ENCODE measurements at regions not wholly inside any gene's neighbourhood (a gene's known extent, or its start where the extent isn't known, plus 50 kb on each side); places are given as distances from the start of the nearest gene placed in this dataset.

GRCh38 chr1:84749427-84749826, 59.2 kb upstream of the SSX2IP start:
- no peaks in the 10 kb centered on the region for H3K36me3 Mint-ChIP-seq (ENCODE audit: insufficient read depth in 1 of 3, low read depth in 3 of 3)
- TF ChIP-seq CTCF (conservative IDR thresholded peaks at IDR 0.05), result no peak
- H3K23ac ChIP-seq (ENCODE audit: insufficient read length, low read depth, low read length), result no peak overlapping the region
- no CpG with 5 or more reads among the region's 2 CpGs for WGBS (ENCODE audit: extremely low coverage, insufficient read length, low lambda C conversion rate)
- H3K18ac ChIP-seq (ENCODE audit: insufficient read length, low read depth, low read length), result no peak overlapping the region
- H2BK5ac ChIP-seq (ENCODE audit: insufficient read length, low read length), result no peak overlapping the region
- H3K27ac Mint-ChIP-seq, result no peak overlapping the region
- no peak overlapping the region for H3K9ac ChIP-seq (ENCODE audit: extremely low read depth, insufficient read length, low read length)
- H3K23me2 ChIP-seq (ENCODE audit: insufficient read length, low read depth, low read length, poor library complexity, severe bottlenecking), result no peaks in the 10 kb centered on the region
- no peak overlapping the region for H2BK15ac ChIP-seq (ENCODE audit: low read depth, low read length)
- no peak overlapping the region for H2BK12ac ChIP-seq (ENCODE audit: insufficient read length, low read depth, low read length)
- no peak overlapping the region for H2AK5ac ChIP-seq (ENCODE audit: insufficient read length, low read length)
- H4K20me1 ChIP-seq (ENCODE audit: control insufficient read depth, insufficient read depth, insufficient read length), result no peaks in the 10 kb centered on the region
- no peak overlapping the region for H4K8ac ChIP-seq (replicated peaks; ENCODE audit: insufficient read length, low read depth, low read length)
- H3K56ac ChIP-seq (ENCODE audit: insufficient read length, low read depth, low read length), result no peak overlapping the region
- no peak overlapping the region for H3K4me2 ChIP-seq (ENCODE audit: insufficient read depth, insufficient read length, low read length)
- H2AFZ ChIP-seq (ENCODE audit: low read length), result no peak overlapping the region
- no peak for DNase-seq
- no peaks in the 10 kb centered on the region for H3K79me2 ChIP-seq (ENCODE audit: insufficient read depth, low read length)
- H3K27me3 ChIP-seq (ENCODE audit: insufficient read depth, low read length), result no peaks in the 10 kb centered on the region
- H3K4me1 Mint-ChIP-seq, result peaks cover 9 to 16% of the 10 kb centered on the region in 2 experiments
- no peak overlapping the region for H2BK120ac ChIP-seq (ENCODE audit: low read depth, low read length, poor library complexity, severe bottlenecking)
- H2BK20ac ChIP-seq (ENCODE audit: low read depth, low read length, poor library complexity, severe bottlenecking), result no peak overlapping the region
- no peak overlapping the region for H3K4ac ChIP-seq (ENCODE audit: low read depth, low read length)
- no peak overlapping the region for H4K91ac ChIP-seq (ENCODE audit: insufficient read length, low read depth, low read length)
- H3K27ac ChIP-seq (ENCODE audit: insufficient read length, low read depth, low read length), result no peak overlapping the region
- no peaks in the 10 kb centered on the region for H3K9me3 ChIP-seq (ENCODE audit: control insufficient read depth, low read depth, low read length)
- H3K14ac ChIP-seq (ENCODE audit: insufficient read depth, low read length), result no peak overlapping the region
- H3K27me3 Mint-ChIP-seq (ENCODE audit: low read depth), result no peaks in the 10 kb centered on the region
- H3K4me3 Mint-ChIP-seq, result no peak overlapping the region
- H3K4me1 ChIP-seq (ENCODE audit: insufficient read depth, low read length), result no peaks in the 10 kb centered on the region
- no peak overlapping the region for H4K5ac ChIP-seq (ENCODE audit: insufficient read length, low read depth, low read length)
- no peaks in the 10 kb centered on the region for H3K79me1 ChIP-seq (ENCODE audit: insufficient read depth, low read depth, low read length, poor library complexity, severe bottlenecking)
- no peaks in the 10 kb centered on the region for H3K9me3 Mint-ChIP-seq
- H3T11ph ChIP-seq (ENCODE audit: low read length), result no peak overlapping the region

All from H9 (cell line).